ENCODE measurements at regions not wholly inside any gene's neighbourhood (a gene's known extent, or its start where the extent isn't known, plus 50 kb on each side); places are given as distances from the start of the nearest gene placed in this dataset.
"Not testable (repeated sequence)": the region's sequence is repeated elsewhere in the genome, so short reads cannot be mapped to it uniquely, and the experiment has no call there.

DNA sequence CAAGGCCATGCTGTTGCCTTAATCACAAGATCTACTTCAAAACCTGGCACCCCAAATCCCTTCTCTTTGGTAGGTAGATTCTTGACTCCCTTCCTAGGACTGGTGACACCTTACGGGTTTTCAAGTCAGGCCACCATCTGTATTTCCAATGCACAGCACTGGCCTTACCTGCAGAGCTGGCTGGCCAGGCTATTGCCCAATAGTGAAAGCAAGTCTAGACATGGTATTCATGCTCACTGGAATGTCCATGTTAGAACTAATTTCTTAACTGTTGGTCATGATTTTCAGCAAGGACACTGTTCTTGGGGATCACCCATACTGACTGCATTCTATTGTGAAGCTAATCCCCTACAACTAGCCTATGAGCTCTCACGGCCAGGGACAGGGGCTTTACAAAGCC, 313.1 kb upstream of the RNF32 start:
- H3K36me3 Mint-ChIP-seq (ENCODE audit: insufficient read depth, unreplicated experiment) = no peaks in the 10 kb centered on the region
- intact Hi-C loops (cut with micrococcal nuclease) = no loop called here
- BruUV-seq (replicated peaks) = no TSS peak
- no peak overlapping the region for H3K27ac Mint-ChIP-seq (ENCODE audit: low read depth, unreplicated experiment)
- TF ChIP-seq CTCF (IDR thresholded peaks at IDR 0.05; ENCODE audit: unreplicated experiment) = no peak
- H3K27me3 Mint-ChIP-seq (ENCODE audit: insufficient read depth, unreplicated experiment) = no peaks in the 10 kb centered on the region
- peaks cover 10% of the 10 kb centered on the region for H3K9me3 Mint-ChIP-seq (ENCODE audit: unreplicated experiment)
- no peaks in the 10 kb centered on the region for H3K4me1 Mint-ChIP-seq (ENCODE audit: insufficient read depth, unreplicated experiment)
- no peak overlapping the region for H3K4me3 Mint-ChIP-seq (ENCODE audit: unreplicated experiment)
- POLR2A ChIA-PET = interaction anchor here (0.7 to 1.3 kb wide), 2 partner anchors 17 to 146 kb away, joined by 3 read pairs; no protein-coding TSS in a partner anchor
- DNase-seq (ENCODE audit: unreplicated experiment) = peak; percentile 63
- CTCF ChIA-PET = no interaction called here

GRCh38 chr7:156324201-156324600, 316.4 kb upstream of the RNF32 start:
- no peak overlapping the region for H3K27ac Mint-ChIP-seq (ENCODE audit: low read depth, unreplicated experiment)
- intact Hi-C loops (cut with micrococcal nuclease) = no loop called here
- BruUV-seq (replicated peaks) = no TSS peak
- TF ChIP-seq CTCF (IDR thresholded peaks at IDR 0.05; ENCODE audit: unreplicated experiment) = no peak
- H3K36me3 Mint-ChIP-seq (ENCODE audit: insufficient read depth, unreplicated experiment) = no peaks in the 10 kb centered on the region
- ChIA-PET POLR2A (interaction anchor here (0.6 kb wide), 1 partner anchor 24 kb away, joined by 3 read pairs; no protein-coding TSS in a partner anchor), CTCF (no interaction called here)
- no peaks in the 10 kb centered on the region for H3K9me3 Mint-ChIP-seq (ENCODE audit: unreplicated experiment)
- H3K27me3 Mint-ChIP-seq (ENCODE audit: insufficient read depth, unreplicated experiment) = no peaks in the 10 kb centered on the region
- H3K4me1 Mint-ChIP-seq (ENCODE audit: insufficient read depth, unreplicated experiment) = no peaks in the 10 kb centered on the region
- H3K4me3 Mint-ChIP-seq (ENCODE audit: unreplicated experiment) = no peak overlapping the region
- DNase-seq (ENCODE audit: unreplicated experiment) = no peak

- H3K4me1 Mint-ChIP-seq (ENCODE audit: insufficient read depth, unreplicated experiment); DNase-seq (ENCODE audit: unreplicated experiment); H3K36me3 Mint-ChIP-seq (ENCODE audit: insufficient read depth, unreplicated experiment); H3K4me3 Mint-ChIP-seq (ENCODE audit: unreplicated experiment); CTCF ChIA-PET; POLR2A ChIA-PET; intact Hi-C loops (cut with micrococcal nuclease); H3K9me3 Mint-ChIP-seq (ENCODE audit: unreplicated experiment); BruUV-seq (replicated peaks); H3K27ac Mint-ChIP-seq (ENCODE audit: low read depth, unreplicated experiment): not testable (repeated sequence)
- peaks cover 24% of the 10 kb centered on the region for H3K27me3 Mint-ChIP-seq (ENCODE audit: insufficient read depth, unreplicated experiment)
These were observed 319.1 kb upstream of the RNF32 start for GRCh38 chr7:156321430-156321829.

DNA sequence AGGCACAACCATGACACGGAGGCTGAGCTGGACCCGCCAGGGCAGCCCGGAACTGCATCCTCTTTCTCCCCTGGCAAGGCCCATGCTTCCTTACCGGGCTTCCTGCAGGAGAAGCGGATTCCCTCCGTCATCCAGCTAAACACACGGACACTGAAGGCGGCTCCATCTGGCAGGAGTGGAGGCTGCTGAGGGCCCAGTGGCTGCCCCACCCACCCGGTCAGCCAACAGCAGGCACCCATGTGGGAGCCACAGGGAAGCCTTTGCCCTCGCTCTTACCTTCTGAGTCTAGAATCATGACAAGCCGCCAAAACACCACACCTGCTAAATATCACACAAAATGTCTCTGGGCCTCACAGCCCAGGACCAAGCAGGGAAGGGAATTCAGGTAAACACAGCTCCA, 321.6 kb upstream of the RNF32 start:
- peaks cover 15% of the 10 kb centered on the region for H3K9me3 Mint-ChIP-seq (ENCODE audit: unreplicated experiment)
- ChIA-PET CTCF (no interaction called here), POLR2A (no interaction called here)
- DNase-seq (ENCODE audit: unreplicated experiment) = no peak
- H3K27me3 Mint-ChIP-seq (ENCODE audit: insufficient read depth, unreplicated experiment) = peaks cover 48% of the 10 kb centered on the region
- H3K4me3 Mint-ChIP-seq (ENCODE audit: unreplicated experiment) = no peak overlapping the region
- H3K27ac Mint-ChIP-seq (ENCODE audit: low read depth, unreplicated experiment) = no peak overlapping the region
- no peak for TF ChIP-seq CTCF (IDR thresholded peaks at IDR 0.05; ENCODE audit: unreplicated experiment)
- H3K36me3 Mint-ChIP-seq (ENCODE audit: insufficient read depth, unreplicated experiment) = no peaks in the 10 kb centered on the region
- BruUV-seq (replicated peaks) = no TSS peak
- intact Hi-C loops (cut with micrococcal nuclease) = no loop called here
- H3K4me1 Mint-ChIP-seq (ENCODE audit: insufficient read depth, unreplicated experiment) = no peaks in the 10 kb centered on the region

DNA sequence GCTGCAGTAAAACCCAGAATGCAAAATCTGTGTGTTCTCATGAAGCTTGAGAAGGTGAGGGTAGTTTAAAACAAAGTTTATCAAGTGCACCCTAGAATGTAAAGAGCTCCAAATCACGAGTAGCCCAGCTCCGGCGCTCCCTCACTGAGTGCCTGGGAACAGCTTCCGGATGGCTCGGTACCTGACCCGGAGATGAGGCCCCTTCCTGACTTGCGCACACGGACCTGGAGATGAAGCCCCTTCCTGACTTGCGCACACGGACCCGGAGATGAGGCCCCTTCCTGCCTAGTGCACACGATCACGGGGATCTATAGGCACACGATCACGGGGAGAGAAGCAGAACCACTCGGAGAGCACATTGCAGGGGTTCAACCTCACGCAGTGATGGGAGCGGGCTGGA, 322.1 kb upstream of the RNF32 start:
- H3K9me3 Mint-ChIP-seq (ENCODE audit: unreplicated experiment) = peaks cover 15% of the 10 kb centered on the region
- H3K36me3 Mint-ChIP-seq (ENCODE audit: insufficient read depth, unreplicated experiment) = no peaks in the 10 kb centered on the region
- no peak overlapping the region for H3K27ac Mint-ChIP-seq (ENCODE audit: low read depth, unreplicated experiment)
- BruUV-seq (replicated peaks) = no TSS peak
- ChIA-PET POLR2A (no interaction called here), CTCF (no interaction called here)
- intact Hi-C loops (cut with micrococcal nuclease) = no loop called here
- no peak for DNase-seq (ENCODE audit: unreplicated experiment)
- no peak overlapping the region for H3K4me3 Mint-ChIP-seq (ENCODE audit: unreplicated experiment)
- no peaks in the 10 kb centered on the region for H3K4me1 Mint-ChIP-seq (ENCODE audit: insufficient read depth, unreplicated experiment)
- H3K27me3 Mint-ChIP-seq (ENCODE audit: insufficient read depth, unreplicated experiment) = peaks cover 53% of the 10 kb centered on the region
- TF ChIP-seq CTCF (IDR thresholded peaks at IDR 0.05; ENCODE audit: unreplicated experiment) = no peak

All from MCF 10A (cell line).